GM19239 (cell line): ENCODE measurements at regions not wholly inside any gene's neighbourhood (a gene's known extent, or its start where the extent isn't known, plus 50 kb on each side); places are given as distances from the start of the nearest gene placed in this dataset.
"Not testable (repeated sequence)": the region's sequence is repeated elsewhere in the genome, so short reads cannot be mapped to it uniquely, and the experiment has no call there.

Experiments
- DNase-seq: peaks from one replicate; pipeline ENCODE4 v3.0.0; 2011; ENCODE audit warnings: low spot score; ENCODE audit not compliant: insufficient read length
- FAIRE-seq: peaks from 2 replicates; lab custom pipeline; 2011; peaks lifted over from hg19 to GRCh38; lab: Jason Lieb, UNC

- DNase-seq (no peak), FAIRE-seq (no peak)
Measured at GRCh38 chr1:181318022-181318857, 165.1 kb upstream of the CACNA1E start.

- FAIRE-seq (no peak), DNase-seq (no peak)
Measured at GRCh38 chr1:181318858-181319235, 164.5 kb upstream of the CACNA1E start.

GRCh38 chr1:181319907-181320306, 163.4 kb upstream of the CACNA1E start:
- DNase-seq (no peak), FAIRE-seq (no peak)

- DNase-seq (no peak), FAIRE-seq (no peak)
Measured at GRCh38 chr1:181324797-181325616, 158.3 kb upstream of the CACNA1E start.

GRCh38 chr1:181325765-181326164, 157.6 kb upstream of the CACNA1E start:
- not testable (repeated sequence) for DNase-seq, FAIRE-seq

GRCh38 chr1:181326348-181326747, 157.0 kb upstream of the CACNA1E start:
- no peak for DNase-seq
- no peak for FAIRE-seq

GRCh38 chr1:181327796-181328195, 155.5 kb upstream of the CACNA1E start:
- DNase-seq (no peak), FAIRE-seq (no peak)

GRCh38 chr1:181334724-181335123, 148.6 kb upstream of the CACNA1E start:
- DNase-seq (no peak), FAIRE-seq (no peak)

GRCh38 chr1:181335631-181336030, 147.7 kb upstream of the CACNA1E start:
- no peak for FAIRE-seq
- no peak for DNase-seq

GRCh38 chr1:181341026-181341632, 142.2 kb upstream of the CACNA1E start:
- FAIRE-seq (no peak), DNase-seq (no peak)

GRCh38 chr1:181344091-181344490, 139.2 kb upstream of the CACNA1E start:
- FAIRE-seq: no peak
- no peak for DNase-seq

GRCh38 chr1:181345146-181345545, 138.2 kb upstream of the CACNA1E start:
- no peak for FAIRE-seq
- DNase-seq: no peak

- FAIRE-seq: no peak
- no peak for DNase-seq
Measured at GRCh38 chr1:181347495-181348390, 135.6 kb upstream of the CACNA1E start.

GRCh38 chr1:181349512-181349911, 133.8 kb upstream of the CACNA1E start:
- FAIRE-seq (no peak), DNase-seq (no peak)

GRCh38 chr1:181350131-181350530, 133.2 kb upstream of the CACNA1E start:
- FAIRE-seq: no peak
- no peak for DNase-seq

- no peak for DNase-seq
- no peak for FAIRE-seq
Measured at GRCh38 chr1:181351740-181352139, 131.6 kb upstream of the CACNA1E start.

GRCh38 chr1:181352695-181353094, 130.6 kb upstream of the CACNA1E start:
- DNase-seq (no peak), FAIRE-seq (no peak)

- no peak for DNase-seq
- no peak for FAIRE-seq
Measured at GRCh38 chr1:181353526-181353925, 129.8 kb upstream of the CACNA1E start.

- DNase-seq (no peak), FAIRE-seq (no peak)
Measured at GRCh38 chr1:181354865-181355264, 128.5 kb upstream of the CACNA1E start.
